Right kidney (tissue), 1 donor: ENCODE measurements at regions not wholly inside any gene's neighbourhood (a gene's known extent, or its start where the extent isn't known, plus 50 kb on each side); places are given as distances from the start of the nearest gene placed in this dataset.

Experiments used
- DNase-seq: peaks from one replicate; pipeline ENCODE4 v3.0.0-alpha.2; 2016

GRCh38 chr15:89421219-89421618 lies 75.2 kb downstream of the RHCG start:
- DNase-seq: no peak

- peak; percentile 41 for DNase-seq
Observed at GRCh38 chr15:89419370-89419984, 76.9 kb downstream of the RHCG start.

- no peak for DNase-seq
Observed at GRCh38 chr15:89417206-89417725, 79.1 kb downstream of the RHCG start.

- DNase-seq: peak; percentile 51
Observed at GRCh38 chr15:89416339-89417183, 79.8 kb downstream of the RHCG start.

- DNase-seq: no peak
Observed at GRCh38 chr15:89414571-89414970, 79.9 kb upstream of the POLG start.

GRCh38 chr15:89413877-89414276 lies 79.3 kb upstream of the POLG start:
- no peak for DNase-seq

GRCh38 chr15:89412905-89413411 lies 78.3 kb upstream of the POLG start:
- no peak for DNase-seq

- DNase-seq: no peak
Observed at GRCh38 chr15:89410039-89410435, 75.4 kb upstream of the POLG start.

GRCh38 chr15:89409184-89410038 lies 74.8 kb upstream of the POLG start:
- DNase-seq: peak; percentile 34

GRCh38 chr15:89408372-89409183 lies 74.0 kb upstream of the POLG start:
- peak; percentile 47 for DNase-seq

- DNase-seq: peak; percentile 47
Observed at GRCh38 chr15:89406940-89407607, 72.5 kb upstream of the POLG start.

- DNase-seq: peak; percentile 42
Observed at GRCh38 chr15:89406218-89406939, 71.8 kb upstream of the POLG start.

- DNase-seq: no peak
Observed at GRCh38 chr15:89405494-89405893, 70.9 kb upstream of the POLG start.

GRCh38 chr15:89404023-89404422 lies 69.4 kb upstream of the POLG start:
- DNase-seq: no peak

- no peak for DNase-seq
Observed at GRCh38 chr15:89402518-89402805, 67.8 kb upstream of the POLG start.

GRCh38 chr15:89401631-89402517 lies 67.2 kb upstream of the POLG start:
- DNase-seq: no peak

- DNase-seq: no peak
Observed at GRCh38 chr15:89400782-89401545, 66.3 kb upstream of the POLG start.

- no peak for DNase-seq
Observed at GRCh38 chr15:89400116-89400781, 65.6 kb upstream of the POLG start.
